GM21381 (cell line): ENCODE measurements at regions not wholly inside any gene's neighbourhood (a gene's known extent, or its start where the extent isn't known, plus 50 kb on each side); places are given as distances from the start of the nearest gene placed in this dataset.

Source experiments
- ATAC-seq: cut with Tn5 transposase; IDR thresholded peaks from one replicate; pipeline ENCODE4 v1.9.1; 2021; ENCODE audit warnings: mild to moderate bottlenecking, moderate library complexity; ENCODE audit not compliant: unreplicated experiment

DNA sequence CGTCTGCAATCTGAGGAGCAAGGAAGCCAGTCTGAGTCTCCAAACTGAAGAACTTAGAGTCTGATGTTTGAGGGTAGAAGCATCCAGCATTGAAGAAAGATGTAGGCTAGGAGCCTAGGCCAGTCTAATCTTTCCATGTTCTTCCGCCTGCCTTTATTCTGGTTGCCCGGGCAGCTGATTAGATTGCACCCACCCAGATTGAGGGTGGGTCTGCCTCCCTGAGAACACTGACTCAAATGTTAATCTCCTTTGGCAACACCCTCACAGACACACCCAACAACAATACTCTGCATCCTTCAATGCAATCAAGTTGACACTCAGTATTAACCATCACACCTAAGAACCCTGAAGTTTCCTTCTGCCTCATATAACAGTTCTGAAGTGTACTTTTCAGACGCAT, 350.1 kb downstream of the RFPL4B start:
- ATAC-seq, result no peak

- ATAC-seq, result no peak
Measured at GRCh38 chr6:112701201-112701600, 354.1 kb downstream of the RFPL4B start.

GRCh38 chr6:112710710-112711109, 363.6 kb downstream of the RFPL4B start:
- no peak for ATAC-seq

GRCh38 chr6:112713402-112713801, 366.3 kb downstream of the RFPL4B start:
- ATAC-seq, result no peak

DNA sequence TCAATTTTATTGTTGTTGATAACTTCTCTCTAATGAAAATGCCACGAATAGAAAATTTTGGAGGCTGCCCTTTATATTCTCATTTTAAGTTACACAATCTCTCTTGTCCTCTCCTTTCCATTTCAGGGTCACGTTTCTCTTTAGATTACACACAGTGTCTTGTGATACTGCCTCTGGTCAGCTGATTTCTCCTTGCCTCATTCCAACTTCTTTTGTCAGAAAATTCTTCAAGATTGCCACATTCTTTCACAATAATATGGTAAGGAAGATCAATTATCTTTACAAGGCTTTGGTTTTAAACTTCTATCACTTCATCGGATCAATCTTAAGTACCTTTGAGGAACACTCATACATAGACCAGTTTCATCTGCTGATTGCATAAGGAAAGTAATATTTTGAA, 370.3 kb downstream of the RFPL4B start:
- no peak for ATAC-seq

- no peak for ATAC-seq
Measured at GRCh38 chr6:112717856-112718255, 370.7 kb downstream of the RFPL4B start.

DNA sequence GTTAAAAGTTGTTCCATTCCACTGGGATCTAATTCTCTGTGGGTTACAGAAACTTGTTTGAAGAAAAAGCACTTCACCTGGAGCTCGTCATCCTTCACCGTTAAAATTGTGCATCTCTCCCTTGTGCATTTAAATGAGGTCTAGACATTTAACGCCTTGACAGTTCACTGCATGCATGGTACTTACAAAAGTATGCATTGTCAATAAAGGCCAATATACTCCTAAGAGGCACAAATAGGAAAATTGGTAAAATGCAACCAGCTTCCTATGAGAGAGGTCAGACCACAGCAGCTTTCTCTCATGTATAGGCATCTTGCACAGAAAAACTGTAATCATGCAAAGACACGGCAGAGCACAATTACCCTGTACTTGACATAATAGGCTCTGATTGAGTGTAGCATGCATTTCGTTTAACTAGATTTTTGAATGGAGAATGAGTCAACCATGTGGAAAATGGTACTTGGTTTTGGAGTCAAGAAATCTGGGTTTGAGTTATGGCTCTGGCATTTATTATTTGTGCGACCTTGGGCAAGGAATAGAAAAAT, 378.5 kb downstream of the RFPL4B start:
- ATAC-seq, result no peak

DNA sequence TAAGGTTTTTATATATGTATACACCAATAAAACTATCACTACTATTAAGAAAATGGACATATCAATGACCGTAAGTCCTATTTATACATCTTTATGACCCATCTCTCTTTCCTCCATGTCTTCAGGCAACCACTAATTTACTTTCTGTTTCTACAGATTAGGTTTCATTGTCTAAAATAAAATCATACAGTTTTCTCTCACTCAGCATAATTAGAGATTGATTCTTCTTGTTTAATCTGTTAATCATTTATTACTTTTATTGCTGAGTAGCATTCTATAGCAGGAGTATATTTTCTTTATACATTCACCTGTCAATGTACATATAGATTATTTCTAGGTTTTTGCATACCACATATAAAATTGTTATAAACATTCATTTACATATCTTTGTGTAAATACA, 388.0 kb downstream of the RFPL4B start:
- no peak for ATAC-seq

DNA sequence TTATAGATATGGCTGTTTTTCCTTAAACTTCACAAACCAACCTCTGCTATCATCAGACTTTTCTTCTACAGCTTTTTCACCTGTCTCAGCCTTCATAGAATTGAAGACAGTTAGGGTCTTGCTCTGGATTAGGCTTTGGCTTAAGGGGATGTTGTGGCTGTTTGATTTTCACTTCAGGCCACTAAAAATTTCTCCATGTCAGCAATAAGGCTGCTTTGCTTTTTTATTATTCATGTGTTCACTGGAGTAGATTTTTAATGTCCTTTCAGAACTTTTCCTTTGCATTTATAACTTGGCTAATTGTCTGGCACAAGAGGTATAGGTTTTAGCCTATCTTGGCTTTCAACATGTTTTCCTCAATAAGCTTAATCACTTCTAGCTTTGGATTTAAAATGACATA, 392.6 kb downstream of the RFPL4B start:
- no peak for ATAC-seq

DNA sequence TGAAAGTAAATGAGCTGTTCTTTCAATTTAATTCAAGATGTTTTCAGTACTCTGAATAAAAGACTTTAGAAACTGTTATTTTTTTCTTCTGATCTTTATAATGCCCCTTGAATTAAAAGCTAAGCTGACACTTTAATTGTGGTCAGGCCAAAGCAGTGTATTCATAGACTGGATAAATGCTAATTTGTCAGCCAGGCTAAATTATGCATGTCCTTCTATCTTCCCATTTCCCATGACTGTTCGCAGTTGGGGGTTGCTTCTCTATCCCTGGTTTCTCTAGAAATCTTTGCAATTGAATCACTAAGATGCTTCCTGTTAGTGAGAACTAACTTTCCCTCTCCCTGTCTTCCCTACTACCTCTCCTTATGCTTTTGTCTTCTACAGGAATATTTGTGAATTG, 396.2 kb downstream of the RFPL4B start:
- no peak for ATAC-seq

DNA sequence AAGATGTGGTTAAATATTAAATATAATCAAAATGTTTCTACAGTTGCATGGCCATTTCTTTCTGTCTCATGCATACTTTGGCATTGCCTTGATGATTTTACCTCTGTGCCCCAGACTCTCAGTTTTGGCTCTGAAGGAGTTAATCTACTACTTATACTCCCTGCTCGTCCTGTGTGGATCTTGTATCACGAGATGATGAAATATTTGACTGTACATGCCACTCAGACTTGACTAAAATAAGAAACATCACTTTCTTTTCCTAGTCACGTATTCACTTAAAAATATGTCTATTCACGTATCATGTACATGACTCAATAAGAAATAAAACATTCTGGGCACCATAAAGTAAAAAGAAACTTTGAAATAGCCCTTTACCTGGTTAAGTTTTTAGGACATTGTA, 397.7 kb downstream of the RFPL4B start:
- no peak for ATAC-seq

DNA sequence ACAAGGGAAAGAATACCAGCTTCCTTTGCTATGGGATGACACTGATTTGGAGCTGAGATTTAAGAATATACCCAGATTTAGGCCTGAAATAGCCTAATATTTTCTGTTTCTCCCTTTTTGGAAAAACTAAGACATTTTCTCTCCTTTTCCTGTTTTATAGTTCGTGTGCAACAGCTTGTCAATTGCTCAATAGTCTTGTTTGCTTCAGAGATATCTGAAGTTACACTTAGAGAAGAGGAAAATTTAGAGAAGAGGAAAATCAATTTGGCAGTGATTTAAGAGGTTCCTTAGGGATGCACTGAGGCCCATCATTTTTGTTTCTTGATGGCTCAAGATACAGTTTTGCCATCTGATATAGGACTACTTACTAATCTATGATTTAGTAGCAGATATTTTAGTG, 398.6 kb downstream of the RFPL4B start:
- no peak for ATAC-seq

GRCh38 chr6:112749673-112750072, 402.5 kb downstream of the RFPL4B start:
- no peak for ATAC-seq

DNA sequence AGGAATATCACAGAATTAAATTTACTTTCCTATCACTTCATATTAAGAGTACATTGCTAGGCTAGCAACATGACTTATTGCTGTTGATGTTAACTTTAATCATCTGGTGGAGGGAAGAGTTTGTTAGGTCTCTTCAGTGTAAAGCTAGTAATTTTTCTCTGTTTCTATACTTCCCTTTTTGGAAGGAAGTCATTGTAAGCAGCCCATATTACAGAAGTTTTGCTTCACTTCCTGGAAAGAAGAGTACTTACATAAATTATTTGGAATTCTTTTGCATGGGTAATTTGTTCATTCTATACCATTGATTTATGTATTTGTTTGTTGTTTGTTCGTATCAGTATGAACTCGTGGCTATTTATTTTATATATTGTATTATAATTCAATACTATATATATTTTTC, 405.2 kb downstream of the RFPL4B start:
- ATAC-seq, result no peak

DNA sequence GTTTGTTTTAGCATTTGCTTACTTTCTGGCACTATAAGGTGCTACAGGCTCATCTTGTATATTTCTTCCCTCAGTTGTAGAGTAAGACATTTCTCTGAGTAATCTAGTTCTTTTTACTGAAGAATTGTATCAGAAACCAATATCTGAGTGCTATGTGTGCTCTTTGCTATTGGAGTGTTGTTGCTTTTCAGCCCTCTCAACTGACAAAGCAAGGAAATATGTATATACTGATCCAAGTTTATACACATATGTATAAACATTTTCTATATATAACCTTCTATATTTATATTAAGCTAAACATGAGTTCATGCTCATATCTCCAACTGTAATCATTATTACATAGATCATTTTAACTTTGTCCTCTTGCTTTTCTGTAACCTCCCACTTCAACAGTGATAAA, 405.7 kb downstream of the RFPL4B start:
- ATAC-seq, result no peak

DNA sequence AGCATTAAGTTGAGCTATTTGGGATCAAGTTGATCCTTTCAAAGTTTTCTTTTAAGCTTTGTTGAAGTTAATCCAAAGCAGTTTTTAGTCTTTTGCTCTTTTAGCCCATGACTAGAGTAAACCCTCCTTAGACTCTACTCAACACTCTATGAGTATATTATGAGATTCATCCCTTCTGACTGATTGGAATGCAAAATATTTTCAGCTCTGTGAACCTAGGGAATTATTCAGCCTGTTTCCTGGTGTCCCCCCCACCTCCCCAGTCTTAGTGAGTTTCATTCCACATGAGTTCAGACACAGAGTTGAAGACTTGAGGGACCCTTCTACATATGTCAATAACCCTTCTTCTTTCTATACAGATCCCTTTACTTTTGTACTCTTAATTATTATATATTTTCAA, 413.7 kb downstream of the RFPL4B start:
- ATAC-seq, result no peak

DNA sequence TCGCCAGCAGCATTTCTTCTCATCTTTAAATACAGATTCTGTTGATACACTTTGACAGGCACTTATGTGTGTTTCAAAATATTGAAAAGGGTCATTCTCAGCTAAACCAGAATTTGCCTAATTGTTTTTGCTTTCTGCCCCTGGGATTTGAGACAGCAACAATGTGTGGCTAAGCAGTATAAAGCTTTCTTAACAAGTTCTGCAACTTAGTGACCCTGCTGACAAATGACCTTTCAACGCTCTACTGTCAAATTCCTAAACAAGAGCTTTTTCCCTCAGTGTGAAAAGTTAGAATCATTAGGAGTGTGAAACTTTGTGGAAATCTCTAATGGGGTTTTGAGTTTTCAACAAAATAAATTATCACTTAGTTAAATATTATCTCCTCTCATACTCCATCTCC, 414.6 kb downstream of the RFPL4B start:
- ATAC-seq, result no peak

DNA sequence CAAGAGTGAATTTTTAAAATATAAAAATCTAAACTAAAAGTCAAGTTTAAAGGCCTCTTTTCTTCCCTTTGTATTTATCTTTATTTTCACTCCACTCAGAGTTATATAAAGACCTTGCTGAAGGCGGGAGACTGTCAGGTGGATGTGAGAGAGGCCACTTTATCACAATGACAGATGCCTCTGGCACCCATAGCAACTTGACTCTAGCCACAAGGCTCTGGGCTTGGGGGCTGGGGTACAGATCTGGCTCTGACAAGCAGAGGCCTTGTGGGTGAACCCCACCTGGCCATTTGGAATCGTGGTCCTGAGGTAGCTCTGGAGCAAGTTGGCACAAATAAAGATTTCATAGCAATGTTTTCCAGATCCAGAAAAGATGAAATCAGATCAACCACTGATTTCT, 417.2 kb downstream of the RFPL4B start:
- ATAC-seq, result no peak

DNA sequence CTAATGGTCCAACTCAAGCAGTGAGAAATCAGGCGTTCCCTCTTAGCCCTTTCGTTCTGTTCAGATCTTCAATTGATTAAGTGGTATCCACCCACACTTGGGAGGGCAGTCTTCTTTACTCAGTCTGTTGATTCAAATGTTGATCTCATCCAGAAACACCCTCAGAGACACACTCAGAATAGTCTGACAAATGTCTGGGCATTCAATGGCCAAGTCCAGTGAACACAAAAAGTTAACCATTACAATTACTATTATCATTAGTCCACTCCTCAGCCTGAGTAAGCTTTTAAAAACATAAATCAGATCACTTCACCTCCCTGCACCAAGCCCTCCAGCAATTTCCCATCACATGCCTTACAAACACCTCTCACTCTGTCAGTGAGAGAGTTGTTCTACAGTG, 423.2 kb downstream of the RFPL4B start:
- ATAC-seq, result no peak

GRCh38 chr6:112773187-112773586, 426.1 kb downstream of the RFPL4B start:
- no peak for ATAC-seq

- no peak for ATAC-seq
Measured at GRCh38 chr6:112774319-112774718, 427.2 kb downstream of the RFPL4B start.

DNA sequence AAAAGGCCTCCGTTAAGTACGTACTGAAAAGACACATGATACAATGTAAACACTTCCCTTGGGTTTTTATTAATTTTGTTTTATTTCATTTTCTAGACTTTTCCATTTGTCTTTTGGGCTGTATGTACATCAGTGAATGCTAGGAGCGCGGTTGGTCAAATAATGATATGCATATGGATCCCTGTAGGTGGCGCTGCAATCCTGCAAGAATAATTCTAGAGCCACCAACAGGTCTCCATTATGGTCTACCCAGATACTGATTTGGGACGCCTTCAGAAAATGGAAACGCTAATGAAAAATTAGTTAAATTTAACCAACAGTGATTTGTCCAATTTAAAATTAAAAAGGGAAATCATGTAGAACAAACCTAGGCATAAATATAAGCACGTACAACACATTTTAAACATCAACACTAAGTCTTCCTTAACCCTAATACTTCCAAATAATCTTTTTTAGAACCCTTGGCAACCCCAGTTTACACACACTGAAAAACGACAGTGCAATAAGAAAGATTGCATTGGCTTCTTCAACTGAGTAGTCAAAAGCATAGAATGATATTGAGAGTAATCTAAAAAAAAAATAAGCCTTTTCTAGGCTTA, 433.5 kb downstream of the RFPL4B start:
- peak; percentile 92 for ATAC-seq

DNA sequence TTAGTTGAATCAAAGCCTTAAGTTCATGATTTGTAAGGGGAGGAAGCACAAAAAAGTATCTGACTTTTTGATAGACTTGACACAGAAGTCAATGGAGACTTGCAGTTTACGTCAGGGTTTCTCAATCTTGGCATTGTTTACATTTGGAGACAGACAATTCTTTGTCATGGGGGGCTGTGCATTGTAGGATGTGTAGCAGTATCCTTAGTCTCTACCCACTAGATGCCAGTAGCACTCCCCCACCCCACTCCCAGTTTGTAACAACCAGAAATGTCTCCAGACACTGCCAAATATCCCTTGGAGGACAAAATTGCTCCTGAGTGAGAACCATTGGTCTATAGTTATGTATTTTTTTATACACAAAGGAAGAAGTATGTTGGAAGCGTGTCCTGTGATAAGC, 434.1 kb downstream of the RFPL4B start:
- no peak for ATAC-seq
